GM10248 (cell line): ENCODE measurements at regions not wholly inside any gene's neighbourhood (a gene's known extent, or its start where the extent isn't known, plus 50 kb on each side); places are given as distances from the start of the nearest gene placed in this dataset.

Experiments used
- CTCF ChIA-PET: fragments of 300-600 bp; sonication (Branson Sonifier 250); formaldehyde crosslinking; extraction: SDS; loops from one replicate; lab custom pipeline; 2021; ENCODE audit warnings: antibody characterized with exemption; lab: Yijun Ruan, JAX
- POLR2A ChIA-PET: fragments of 350-650 bp; sonication (Branson Sonifier 250); formaldehyde crosslinking; extraction: SDS; loops from one replicate; lab custom pipeline; 2020; ENCODE audit warnings: antibody characterized with exemption; lab: Yijun Ruan, JAX
- DNase-seq: peaks from one replicate; pipeline ENCODE4 v3.0.0; 2012; ENCODE audit errors: extremely low spot score
- CTCF ChIP-seq: IDR thresholded peaks from 2 replicates; pipeline ENCODE4 v1.5.1; 2012; ENCODE audit warnings: mild to moderate bottlenecking, low read depth; ENCODE audit errors: extremely low read depth, missing control alignments, control extremely low read depth

- TF ChIP-seq CTCF = no peak
- ChIA-PET POLR2A (no interaction called here), CTCF (no interaction called here)
- DNase-seq = no peak
Observed at GRCh38 chr4:141290771-141291170, 70.1 kb downstream of the ZNF330 start.

- POLR2A ChIA-PET = no interaction called here
Observed at GRCh38 chr4:141294306-141294705, 73.6 kb downstream of the ZNF330 start.

GRCh38 chr4:141301216-141301615 lies 80.5 kb downstream of the ZNF330 start:
- POLR2A ChIA-PET = no interaction called here

More at GRCh38 chr4:141294306-141294705, 73.6 kb downstream of the ZNF330 start:
- CTCF ChIA-PET = interaction anchor here (0.7 to 1.1 kb wide), 2 partner anchors 13 kb away, joined by 4 to 5 read pairs; no protein-coding TSS in a partner anchor
- TF ChIP-seq CTCF = no peak
- DNase-seq = no peak

GRCh38 chr4:141302924-141303323 lies 82.2 kb downstream of the ZNF330 start:
- no peak for TF ChIP-seq CTCF
- ChIA-PET CTCF (no interaction called here), POLR2A (no interaction called here)
- DNase-seq = no peak

More at GRCh38 chr4:141301216-141301615, 80.5 kb downstream of the ZNF330 start:
- CTCF ChIA-PET = interaction anchor here (0.9 to 1.1 kb wide), 2 partner anchors 13 to 16 kb away, joined by 3 to 4 read pairs; no protein-coding TSS in a partner anchor
- TF ChIP-seq CTCF = no peak
- DNase-seq = no peak

GRCh38 chr4:141304346-141304745 lies 83.7 kb downstream of the ZNF330 start:
- no peak for DNase-seq
- ChIA-PET POLR2A (no interaction called here), CTCF (no interaction called here)
- no peak for TF ChIP-seq CTCF

- CTCF ChIA-PET = interaction anchor here (0.8 to 2.9 kb wide), 19 partner anchors 9 to 1535 kb away, joined by 3 to 20 read pairs (median 4); no protein-coding TSS in a partner anchor
- POLR2A ChIA-PET = no interaction called here
- TF ChIP-seq CTCF = no peak
- no peak for DNase-seq
Observed at GRCh38 chr4:141306331-141306730, 85.6 kb downstream of the ZNF330 start.

GRCh38 chr4:141307241-141307689 lies 86.6 kb downstream of the ZNF330 start:
- CTCF ChIA-PET = interaction anchor here (0.5 to 2.9 kb wide), 30 partner anchors 9 to 1642 kb away, joined by 3 to 20 read pairs (median 4); partner anchors contain the start of gene MGST2
- POLR2A ChIA-PET = no interaction called here
- peak; percentile 79 for TF ChIP-seq CTCF

More at GRCh38 chr4:141307241-141307689, 86.6 kb downstream of the ZNF330 start:
- DNase-seq = peak; percentile 79
